ENCODE measurements at regions not wholly inside any gene's neighbourhood (a gene's known extent, or its start where the extent isn't known, plus 50 kb on each side); places are given as distances from the start of the nearest gene placed in this dataset.

GRCh38 chr15:87653646-87654045 lies 602.9 kb downstream of the NTRK3 start:
- TF ChIP-seq, protein P1, sequence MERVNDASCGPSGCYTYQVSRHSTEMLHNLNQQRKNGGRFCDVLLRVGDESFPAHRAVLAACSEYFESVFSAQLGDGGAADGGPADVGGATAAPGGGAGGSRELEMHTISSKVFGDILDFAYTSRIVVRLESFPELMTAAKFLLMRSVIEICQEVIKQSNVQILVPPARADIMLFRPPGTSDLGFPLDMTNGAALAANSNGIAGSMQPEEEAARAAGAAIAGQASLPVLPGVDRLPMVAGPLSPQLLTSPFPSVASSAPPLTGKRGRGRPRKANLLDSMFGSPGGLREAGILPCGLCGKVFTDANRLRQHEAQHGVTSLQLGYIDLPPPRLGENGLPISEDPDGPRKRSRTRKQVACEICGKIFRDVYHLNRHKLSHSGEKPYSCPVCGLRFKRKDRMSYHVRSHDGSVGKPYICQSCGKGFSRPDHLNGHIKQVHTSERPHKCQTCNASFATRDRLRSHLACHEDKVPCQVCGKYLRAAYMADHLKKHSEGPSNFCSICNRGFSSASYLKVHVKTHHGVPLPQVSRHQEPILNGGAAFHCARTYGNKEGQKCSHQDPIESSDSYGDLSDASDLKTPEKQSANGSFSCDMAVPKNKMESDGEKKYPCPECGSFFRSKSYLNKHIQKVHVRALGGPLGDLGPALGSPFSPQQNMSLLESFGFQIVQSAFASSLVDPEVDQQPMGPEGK (CRISPR knock-in tag; IDR thresholded peaks at IDR 0.05; ENCODE audit: borderline replicate concordance) = no peak
- TF ChIP-seq CSDC2 (CRISPR knock-in tag; IDR thresholded peaks at IDR 0.05) (no peak), ZNF565 (CRISPR knock-in tag; conservative IDR thresholded peaks at IDR 0.05; ENCODE audit: low read depth) (no peak), ISL1 (CRISPR knock-in tag; IDR thresholded peaks at IDR 0.05) (no peak), BACH2 (CRISPR knock-in tag; IDR thresholded peaks at IDR 0.05; ENCODE audit: borderline replicate concordance) (no peak), ZFP3 (CRISPR knock-in tag; IDR thresholded peaks at IDR 0.05) (no peak), ARNTL (CRISPR knock-in tag; IDR thresholded peaks at IDR 0.05; ENCODE audit: borderline replicate concordance, low read depth) (no peak), RARB (CRISPR knock-in tag; IDR thresholded peaks at IDR 0.05) (no peak), ZFP30 (CRISPR knock-in tag; IDR thresholded peaks at IDR 0.05) (no peak), SNAI2 (CRISPR knock-in tag; IDR thresholded peaks at IDR 0.05) (no peak), TCF4 (CRISPR knock-in tag; IDR thresholded peaks at IDR 0.05; ENCODE audit: borderline replicate concordance) (no peak)
- TF ChIP-seq, protein P2, sequence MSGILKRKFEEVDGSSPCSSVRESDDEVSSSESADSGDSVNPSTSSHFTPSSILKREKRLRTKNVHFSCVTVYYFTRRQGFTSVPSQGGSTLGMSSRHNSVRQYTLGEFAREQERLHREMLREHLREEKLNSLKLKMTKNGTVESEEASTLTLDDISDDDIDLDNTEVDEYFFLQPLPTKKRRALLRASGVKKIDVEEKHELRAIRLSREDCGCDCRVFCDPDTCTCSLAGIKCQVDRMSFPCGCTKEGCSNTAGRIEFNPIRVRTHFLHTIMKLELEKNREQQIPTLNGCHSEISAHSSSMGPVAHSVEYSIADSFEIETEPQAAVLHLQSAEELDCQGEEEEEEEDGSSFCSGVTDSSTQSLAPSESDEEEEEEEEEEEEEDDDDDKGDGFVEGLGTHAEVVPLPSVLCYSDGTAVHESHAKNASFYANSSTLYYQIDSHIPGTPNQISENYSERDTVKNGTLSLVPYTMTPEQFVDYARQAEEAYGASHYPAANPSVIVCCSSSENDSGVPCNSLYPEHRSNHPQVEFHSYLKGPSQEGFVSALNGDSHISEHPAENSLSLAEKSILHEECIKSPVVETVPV (CRISPR knock-in tag; IDR thresholded peaks at IDR 0.05) = no peak
- TF ChIP-seq, protein P3, sequence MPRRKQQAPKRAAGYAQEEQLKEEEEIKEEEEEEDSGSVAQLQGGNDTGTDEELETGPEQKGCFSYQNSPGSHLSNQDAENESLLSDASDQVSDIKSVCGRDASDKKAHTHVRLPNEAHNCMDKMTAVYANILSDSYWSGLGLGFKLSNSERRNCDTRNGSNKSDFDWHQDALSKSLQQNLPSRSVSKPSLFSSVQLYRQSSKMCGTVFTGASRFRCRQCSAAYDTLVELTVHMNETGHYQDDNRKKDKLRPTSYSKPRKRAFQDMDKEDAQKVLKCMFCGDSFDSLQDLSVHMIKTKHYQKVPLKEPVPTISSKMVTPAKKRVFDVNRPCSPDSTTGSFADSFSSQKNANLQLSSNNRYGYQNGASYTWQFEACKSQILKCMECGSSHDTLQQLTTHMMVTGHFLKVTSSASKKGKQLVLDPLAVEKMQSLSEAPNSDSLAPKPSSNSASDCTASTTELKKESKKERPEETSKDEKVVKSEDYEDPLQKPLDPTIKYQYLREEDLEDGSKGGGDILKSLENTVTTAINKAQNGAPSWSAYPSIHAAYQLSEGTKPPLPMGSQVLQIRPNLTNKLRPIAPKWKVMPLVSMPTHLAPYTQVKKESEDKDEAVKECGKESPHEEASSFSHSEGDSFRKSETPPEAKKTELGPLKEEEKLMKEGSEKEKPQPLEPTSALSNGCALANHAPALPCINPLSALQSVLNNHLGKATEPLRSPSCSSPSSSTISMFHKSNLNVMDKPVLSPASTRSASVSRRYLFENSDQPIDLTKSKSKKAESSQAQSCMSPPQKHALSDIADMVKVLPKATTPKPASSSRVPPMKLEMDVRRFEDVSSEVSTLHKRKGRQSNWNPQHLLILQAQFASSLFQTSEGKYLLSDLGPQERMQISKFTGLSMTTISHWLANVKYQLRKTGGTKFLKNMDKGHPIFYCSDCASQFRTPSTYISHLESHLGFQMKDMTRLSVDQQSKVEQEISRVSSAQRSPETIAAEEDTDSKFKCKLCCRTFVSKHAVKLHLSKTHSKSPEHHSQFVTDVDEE (CRISPR knock-in tag; IDR thresholded peaks at IDR 0.05) = no peak
- TF ChIP-seq, protein P4, sequence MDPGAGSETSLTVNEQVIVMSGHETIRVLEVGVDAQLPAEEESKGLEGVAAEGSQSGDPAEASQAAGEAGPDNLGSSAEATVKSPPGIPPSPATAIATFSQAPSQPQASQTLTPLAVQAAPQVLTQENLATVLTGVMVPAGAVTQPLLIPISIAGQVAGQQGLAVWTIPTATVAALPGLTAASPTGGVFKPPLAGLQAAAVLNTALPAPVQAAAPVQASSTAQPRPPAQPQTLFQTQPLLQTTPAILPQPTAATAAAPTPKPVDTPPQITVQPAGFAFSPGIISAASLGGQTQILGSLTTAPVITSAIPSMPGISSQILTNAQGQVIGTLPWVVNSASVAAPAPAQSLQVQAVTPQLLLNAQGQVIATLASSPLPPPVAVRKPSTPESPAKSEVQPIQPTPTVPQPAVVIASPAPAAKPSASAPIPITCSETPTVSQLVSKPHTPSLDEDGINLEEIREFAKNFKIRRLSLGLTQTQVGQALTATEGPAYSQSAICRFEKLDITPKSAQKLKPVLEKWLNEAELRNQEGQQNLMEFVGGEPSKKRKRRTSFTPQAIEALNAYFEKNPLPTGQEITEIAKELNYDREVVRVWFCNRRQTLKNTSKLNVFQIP (CRISPR knock-in tag; IDR thresholded peaks at IDR 0.05; ENCODE audit: borderline replicate concordance, low read depth) = no peak

Measured in SK-N-SH treated with all-trans-retinoic acid at 6 μM for 48 hours (cell line).